H1 (cell line): ENCODE measurements at regions not wholly inside any gene's neighbourhood (a gene's known extent, or its start where the extent isn't known, plus 50 kb on each side); places are given as distances from the start of the nearest gene placed in this dataset.

ENCODE experiments used
- CTCF ChIA-PET: fragments of 300-600 bp; sonication (Branson Sonifier 250); formaldehyde crosslinking; loops from one replicate; lab custom pipeline; 2021; ENCODE audit not compliant: partially characterized antibody; lab: Charles Lee
- POLR2A ChIA-PET: fragments of 300-600 bp; sonication (Branson Sonifier 250); formaldehyde crosslinking; loops from one replicate; lab custom pipeline; 2021; ENCODE audit warnings: inconsistent platforms; ENCODE audit not compliant: partially characterized antibody; lab: Charles Lee
- DNase-seq, 2 experiments: peaks; one replicate each; pipeline versions ENCODE4 v3.0.0 to v3.0.0-alpha.2; 2010 to 2022; ENCODE audit warnings: low spot score in 2 of 2, low read depth in 1 of 2, mixed read lengths in 1 of 2
- FAIRE-seq: peaks from 2 replicates; lab custom pipeline; 2011; peaks lifted over from hg19 to GRCh38; lab: Jason Lieb, UNC
- H2AFZ ChIP-seq: 2 replicates; pipeline ENCODE4 v1.8.1; 2012; ENCODE audit warnings: low read length, inconsistent platforms
- H2AK5ac ChIP-seq: 2 replicates; pipeline ENCODE4 v1.6.1; 2013; ENCODE audit warnings: low read depth, low read length
- H2BK120ac ChIP-seq: replicated peaks from 2 replicates; pipeline ENCODE3; 2013; ENCODE audit warnings: low read depth, low read length, inconsistent platforms
- H2BK12ac ChIP-seq: 2 replicates; pipeline ENCODE4 v1.6.1; 2013; ENCODE audit warnings: low read depth, low read length
- H2BK15ac ChIP-seq: 2 replicates; pipeline ENCODE4 v1.6.1; 2013; ENCODE audit warnings: low read length
- H2BK20ac ChIP-seq: 2 replicates; pipeline ENCODE4 v1.6.1; 2013; ENCODE audit warnings: low read length
- H2BK5ac ChIP-seq: 2 replicates; pipeline ENCODE4 v1.6.1; 2013; ENCODE audit warnings: low read depth, low read length
- H3K14ac ChIP-seq: 2 replicates; pipeline ENCODE4 v1.6.1; 2013; ENCODE audit warnings: inconsistent platforms; ENCODE audit not compliant: insufficient read length
- H3K18ac ChIP-seq: 2 replicates; pipeline ENCODE4 v1.6.1; 2013; ENCODE audit warnings: low read length; ENCODE audit errors: extremely low read depth
- H3K23ac ChIP-seq: 2 replicates; pipeline ENCODE4 v1.6.1; 2013; ENCODE audit warnings: inconsistent platforms; ENCODE audit not compliant: insufficient read length
- H3K23me2 ChIP-seq: 2 replicates; pipeline ENCODE4 v1.6.1; 2013; ENCODE audit warnings: low read depth, low read length
- H3K27ac ChIP-seq: 2 replicates; pipeline ENCODE4 v1.6.1; 2011; ENCODE audit warnings: low read depth, low read length, inconsistent platforms
- H3K27me3 ChIP-seq, 4 experiments: replicated peaks in 1 of 4; 1 replicate in 1 of 4; 2 replicates in 3 of 4; pipeline versions ENCODE4 v1.6.1 to v1.8.1; 2011 to 2013; ENCODE audit warnings: low read length in 3 of 4, mild to moderate bottlenecking in 3 of 4, inconsistent platforms in 2 of 4, mixed read lengths in 2 of 4, moderate library complexity in 1 of 4; ENCODE audit not compliant: control insufficient read depth in 3 of 4, insufficient read depth in 3 of 4; ENCODE audit errors: extremely low read depth in 1 of 4
- H3K36me3 ChIP-seq, 4 experiments: 2 replicates each; pipeline versions ENCODE4 v1.6.1 to v1.8.1; 2011 to 2013; ENCODE audit warnings: mild to moderate bottlenecking in 4 of 4, low read length in 3 of 4, moderate library complexity in 2 of 4, control low read depth in 1 of 4, inconsistent platforms in 1 of 4; ENCODE audit not compliant: insufficient read depth in 4 of 4, control insufficient read depth in 2 of 4
- H3K4ac ChIP-seq: replicated peaks from 2 replicates; pipeline ENCODE3; 2013; ENCODE audit warnings: low read length, low read depth, mixed read lengths, inconsistent platforms; ENCODE audit not compliant: insufficient read length
- H3K4me1 ChIP-seq, 4 experiments: replicated peaks in 1 of 4; 1 replicate in 1 of 4; 2 replicates in 3 of 4; pipeline versions ENCODE4 v1.6.1 to v1.8.1; 2011 to 2013; ENCODE audit warnings: low read length in 3 of 4, inconsistent platforms in 2 of 4, mixed read lengths in 1 of 4; ENCODE audit not compliant: insufficient read depth in 4 of 4, control insufficient read depth in 3 of 4
- H3K4me2 ChIP-seq, 2 experiments: 2 replicates each; pipeline versions ENCODE4 v1.6.1 to v1.8.1; 2011 to 2013; ENCODE audit warnings: low read depth in 2 of 2, low read length in 2 of 2, control low read depth in 1 of 2, inconsistent platforms in 1 of 2, mild to moderate bottlenecking in 1 of 2; ENCODE audit not compliant: insufficient read depth in 1 of 2
- H3K4me3 ChIP-seq, 4 experiments: fragments of 200-600, 300-600 bp in 1 of 4; sonication (generic), shearing (Covaris generic), sonication (Bioruptor Twin) in 1 of 4; 2 replicates each; pipeline versions ENCODE4 v1.5.1 to v1.8.1; 2011 to 2016; ENCODE audit warnings: low read length in 4 of 4, low read depth in 3 of 4, control low read depth in 2 of 4, inconsistent platforms in 2 of 4, mild to moderate bottlenecking in 2 of 4, mixed read lengths in 1 of 4, moderate library complexity in 1 of 4; ENCODE audit not compliant: insufficient read depth in 2 of 4; ENCODE audit errors: extremely low read depth in 1 of 4
- H3K56ac ChIP-seq: replicated peaks from 2 replicates; pipeline ENCODE3; 2013; ENCODE audit warnings: low read depth, mild to moderate bottlenecking, mixed read lengths, low read length, inconsistent platforms; ENCODE audit not compliant: insufficient read length
- H3K79me1 ChIP-seq: 2 replicates; pipeline ENCODE4 v1.6.1; 2013; ENCODE audit warnings: low read depth, low read length, control low read depth
- H3K79me2 ChIP-seq, 2 experiments: 2 replicates each; pipeline versions ENCODE4 v1.6.1 to v1.8.1; 2012 to 2013; ENCODE audit warnings: low read length in 2 of 2, mild to moderate bottlenecking in 2 of 2, inconsistent platforms in 1 of 2; ENCODE audit not compliant: insufficient read depth in 2 of 2, control insufficient read depth in 1 of 2
- H3K9ac ChIP-seq, 4 experiments: replicated peaks in 1 of 4; 1 replicate in 1 of 4; 2 replicates in 3 of 4; pipeline versions ENCODE4 v1.6.1 to v1.8.1; 2011 to 2013; ENCODE audit warnings: low read depth in 3 of 4, low read length in 3 of 4, control low read depth in 2 of 4, mild to moderate bottlenecking in 2 of 4, moderate library complexity in 2 of 4, inconsistent platforms in 1 of 4; ENCODE audit errors: extremely low read depth in 1 of 4
- H3K9me3 ChIP-seq, 2 experiments: 2 replicates each; pipeline versions ENCODE4 v1.6.1 to v1.8.1; 2012 to 2013; ENCODE audit warnings: mild to moderate bottlenecking in 2 of 2, moderate library complexity in 2 of 2, control low read depth in 1 of 2, inconsistent platforms in 1 of 2, low read depth in 1 of 2, low read length in 1 of 2, mixed read lengths in 1 of 2; ENCODE audit not compliant: insufficient read depth in 2 of 2
- H4K20me1 ChIP-seq, 2 experiments: replicated peaks in 1 of 2; 2 replicates each; pipeline versions ENCODE3 to v1.8.1; 2011 to 2013; ENCODE audit warnings: inconsistent platforms in 2 of 2, low read length in 2 of 2, mild to moderate bottlenecking in 1 of 2; ENCODE audit not compliant: insufficient read depth in 2 of 2, control insufficient read depth in 1 of 2
- H4K5ac ChIP-seq: 2 replicates; pipeline ENCODE4 v1.6.1; 2013; ENCODE audit warnings: low read length, low read depth, mixed read lengths, inconsistent platforms; ENCODE audit not compliant: insufficient read length
- H4K8ac ChIP-seq: 2 replicates; pipeline ENCODE4 v1.8.0; 2013; ENCODE audit warnings: mild to moderate bottlenecking, moderate library complexity, low read length, inconsistent platforms; ENCODE audit not compliant: insufficient read depth; ENCODE audit errors: extremely low read depth
- H4K91ac ChIP-seq: replicated peaks from 2 replicates; pipeline ENCODE3; 2013; ENCODE audit warnings: low read length, mixed read lengths, inconsistent platforms; ENCODE audit not compliant: insufficient read length
- BACH1 ChIP-seq: IDR thresholded peaks from 2 replicates; pipeline ENCODE4 v1.6.1; 2012; ENCODE audit warnings: low read length, improper control_type of control experiment
- FOSL1 ChIP-seq: IDR thresholded peaks from 2 replicates; pipeline ENCODE4 v1.6.1; 2011; ENCODE audit warnings: mild to moderate bottlenecking, low read depth, low read length, moderate library complexity; ENCODE audit not compliant: insufficient read depth
- RXRA ChIP-seq: IDR thresholded peaks from 2 replicates; pipeline ENCODE4 v1.6.1; 2011; ENCODE audit warnings: low read depth, mild to moderate bottlenecking, low read length, moderate library complexity; ENCODE audit not compliant: insufficient read depth
- TBP ChIP-seq: IDR thresholded peaks from 2 replicates; pipeline ENCODE4 v1.6.1; 2011; ENCODE audit warnings: low read depth, low read length, improper control_type of control experiment
- USF2 ChIP-seq: IDR thresholded peaks from 2 replicates; pipeline ENCODE4 v1.6.1; 2011; ENCODE audit warnings: low read length, improper control_type of control experiment
- WGBS, 2 experiments: shearing (Covaris generic) in 1 of 2; methylation state at CpG; one replicate each; pipeline versions ENCODE4 v1.1.6 to v1.1.7; 2013 to 2015; ENCODE audit warnings: low lambda C conversion rate in 2 of 2, mixed read lengths in 2 of 2, inconsistent platforms in 1 of 2, low coverage in 1 of 2, missing lambda C conversion rate in 1 of 2; ENCODE audit not compliant: insufficient replicate concordance in 2 of 2, insufficient coverage in 1 of 2, insufficient read length in 1 of 2; ENCODE audit errors: extremely low coverage in 1 of 2, missing lambda C conversion rate in 1 of 2; 5-methylcytosine and 5-hydroxymethylcytosine counted together

- Histone ChIP-seq H3K27me3 (no peaks in the 10 kb centered on the region), H4K20me1 (no peaks in the 10 kb centered on the region), H4K91ac (no peak overlapping the region), H2BK20ac (no peak overlapping the region), H4K5ac (no peak overlapping the region), H3K9ac (no peak overlapping the region), H2BK120ac (no peak overlapping the region), H3K4me1 (no peaks in the 10 kb centered on the region; a peak in 1 of 7 replicates), H2BK15ac (no peak overlapping the region), H3K23ac (no peak overlapping the region), H2AFZ (no peak overlapping the region), H3K9me3 (peaks cover 4 to 7% of the 10 kb centered on the region in 2 experiments; a peak in 3 of 4 replicates), H3K4me3 (no peak overlapping the region), H3K23me2 (no peaks in the 10 kb centered on the region), H3K79me2 (no peaks in the 10 kb centered on the region), H2BK5ac (no peak overlapping the region), H3K14ac (no peak overlapping the region), H2AK5ac (no peak overlapping the region), H3K27ac (no peak overlapping the region), H4K8ac (no peak overlapping the region), H3K4ac (no peak overlapping the region), H3K56ac (no peak overlapping the region), H3K18ac (no peak overlapping the region), H3K36me3 (no peaks in the 10 kb centered on the region), H3K79me1 (no peaks in the 10 kb centered on the region), H3K4me2 (no peak overlapping the region), H2BK12ac (no peak overlapping the region)
- FAIRE-seq: no peak
- CTCF ChIA-PET: interaction anchor here (0.7 to 2.6 kb wide), 4 partner anchors 9 to 138 kb away, joined by 3 to 9 read pairs (median 3); no protein-coding TSS in a partner anchor
- POLR2A ChIA-PET: interaction anchor here (0.6 kb wide), 1 partner anchor 29 kb away, joined by 3 read pairs; no protein-coding TSS in a partner anchor
- DNase-seq: no peak
- WGBS, 2 experiments: 89% methylated on average over 6 of the region's 6 CpGs; no CpG with 5 or more reads in 1 of the 2 experiments
- TF ChIP-seq BACH1 (no peak), RXRA (no peak), USF2 (no peak), FOSL1 (no peak), TBP (no peak)
Observed at GRCh38 chr14:97164021-97164420, 366.8 kb downstream of the VRK1 start.
